ENCODE measurements at regions not wholly inside any gene's neighbourhood (a gene's known extent, or its start where the extent isn't known, plus 50 kb on each side); places are given as distances from the start of the nearest gene placed in this dataset.

- Histone ChIP-seq H3K4me3 (ENCODE audit: control insufficient read depth in 2 of 3, extremely low read depth in 1 of 3, insufficient read depth in 2 of 3, low read depth in 1 of 3, low read length in 3 of 3) (no peak overlapping the region), H2AFZ (ENCODE audit: control insufficient read depth, low read length) (no peak overlapping the region), H3K9ac (ENCODE audit: control insufficient read depth, extremely low read depth, insufficient read depth, low read length) (no peak overlapping the region), H3K36me3 (ENCODE audit: control insufficient read depth in 2 of 2, extremely low read depth in 1 of 2, insufficient read depth in 2 of 2, low read length in 2 of 2) (no peaks in the 10 kb centered on the region), H3K79me2 (ENCODE audit: control insufficient read depth, insufficient read depth, low read length) (no peaks in the 10 kb centered on the region), H3K9me3 (ENCODE audit: control insufficient read depth, low read depth, low read length) (no peaks in the 10 kb centered on the region), H3K9me1 (ENCODE audit: control insufficient read depth, extremely low read depth, insufficient read depth, low read length) (no peaks in the 10 kb centered on the region), H3K27ac (ENCODE audit: control insufficient read depth, insufficient read depth, low read length) (no peak overlapping the region), H3K4me2 (ENCODE audit: control insufficient read depth, extremely low read depth, insufficient read depth, low read depth, low read length) (no peak overlapping the region), H4K20me1 (ENCODE audit: control insufficient read depth, extremely low read depth, insufficient read depth, low read length) (no peaks in the 10 kb centered on the region), H3K4me1 (ENCODE audit: control insufficient read depth, extremely low read depth, insufficient read depth, low read length) (no peaks in the 10 kb centered on the region), H3K27me3 (ENCODE audit: control insufficient read depth, extremely low read depth, insufficient read depth, low read length) (no peaks in the 10 kb centered on the region)
- FAIRE-seq (no peak), DNase-seq (ENCODE audit: low read depth, low spot score) (no peak)
- dilution Hi-C loops (cut with MboI; ENCODE audit: extremely low pct_ligation_motif_present, low sequenced_read_pairs) = no loop called here
- no peak for TF ChIP-seq EZH2 (IDR thresholded peaks at IDR 0.05; ENCODE audit: low read length)
- TF ChIP-seq, protein P1, sequence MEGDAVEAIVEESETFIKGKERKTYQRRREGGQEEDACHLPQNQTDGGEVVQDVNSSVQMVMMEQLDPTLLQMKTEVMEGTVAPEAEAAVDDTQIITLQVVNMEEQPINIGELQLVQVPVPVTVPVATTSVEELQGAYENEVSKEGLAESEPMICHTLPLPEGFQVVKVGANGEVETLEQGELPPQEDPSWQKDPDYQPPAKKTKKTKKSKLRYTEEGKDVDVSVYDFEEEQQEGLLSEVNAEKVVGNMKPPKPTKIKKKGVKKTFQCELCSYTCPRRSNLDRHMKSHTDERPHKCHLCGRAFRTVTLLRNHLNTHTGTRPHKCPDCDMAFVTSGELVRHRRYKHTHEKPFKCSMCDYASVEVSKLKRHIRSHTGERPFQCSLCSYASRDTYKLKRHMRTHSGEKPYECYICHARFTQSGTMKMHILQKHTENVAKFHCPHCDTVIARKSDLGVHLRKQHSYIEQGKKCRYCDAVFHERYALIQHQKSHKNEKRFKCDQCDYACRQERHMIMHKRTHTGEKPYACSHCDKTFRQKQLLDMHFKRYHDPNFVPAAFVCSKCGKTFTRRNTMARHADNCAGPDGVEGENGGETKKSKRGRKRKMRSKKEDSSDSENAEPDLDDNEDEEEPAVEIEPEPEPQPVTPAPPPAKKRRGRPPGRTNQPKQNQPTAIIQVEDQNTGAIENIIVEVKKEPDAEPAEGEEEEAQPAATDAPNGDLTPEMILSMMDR (optimal IDR thresholded peaks at IDR 0.05 in 1 of 3, IDR thresholded peaks at IDR 0.05 in 1 of 3, conservative IDR thresholded peaks at IDR 0.05 in 1 of 3; ENCODE audit: extremely low read depth in 1 of 3, insufficient read depth in 2 of 3, low read length in 3 of 3) = peak in 2 of 3 experiments; percentile 34 to 39
Measured at GRCh38 chr18:43620936-43621335, 343.6 kb upstream of the SYT4 start.

- DNase-seq (ENCODE audit: low read depth, low spot score) = no peak
- dilution Hi-C loops (cut with MboI; ENCODE audit: extremely low pct_ligation_motif_present, low sequenced_read_pairs) = no loop called here
- no peak for TF ChIP-seq EZH2 (IDR thresholded peaks at IDR 0.05; ENCODE audit: low read length)
- TF ChIP-seq, protein P1 (optimal IDR thresholded peaks at IDR 0.05 in 1 of 3, IDR thresholded peaks at IDR 0.05 in 1 of 3, conservative IDR thresholded peaks at IDR 0.05 in 1 of 3; ENCODE audit: extremely low read depth in 1 of 3, insufficient read depth in 2 of 3, low read length in 3 of 3) = no peak
- Histone ChIP-seq H3K4me3 (ENCODE audit: control insufficient read depth in 2 of 3, extremely low read depth in 1 of 3, insufficient read depth in 2 of 3, low read depth in 1 of 3, low read length in 3 of 3) (no peak overlapping the region), H3K36me3 (ENCODE audit: control insufficient read depth in 2 of 2, extremely low read depth in 1 of 2, insufficient read depth in 2 of 2, low read length in 2 of 2) (no peaks in the 10 kb centered on the region), H3K9me3 (ENCODE audit: control insufficient read depth, low read depth, low read length) (no peaks in the 10 kb centered on the region), H3K4me1 (ENCODE audit: control insufficient read depth, extremely low read depth, insufficient read depth, low read length) (no peaks in the 10 kb centered on the region), H3K9me1 (ENCODE audit: control insufficient read depth, extremely low read depth, insufficient read depth, low read length) (no peaks in the 10 kb centered on the region), H3K79me2 (ENCODE audit: control insufficient read depth, insufficient read depth, low read length) (no peaks in the 10 kb centered on the region), H3K27me3 (ENCODE audit: control insufficient read depth, extremely low read depth, insufficient read depth, low read length) (no peaks in the 10 kb centered on the region), H3K4me2 (ENCODE audit: control insufficient read depth, extremely low read depth, insufficient read depth, low read depth, low read length) (no peak overlapping the region), H4K20me1 (ENCODE audit: control insufficient read depth, extremely low read depth, insufficient read depth, low read length) (no peaks in the 10 kb centered on the region), H3K27ac (ENCODE audit: control insufficient read depth, insufficient read depth, low read length) (no peak overlapping the region), H3K9ac (ENCODE audit: control insufficient read depth, extremely low read depth, insufficient read depth, low read length) (no peak overlapping the region), H2AFZ (ENCODE audit: control insufficient read depth, low read length) (no peak overlapping the region)
- FAIRE-seq = no peak
Measured at GRCh38 chr18:43622024-43622423, 344.7 kb upstream of the SYT4 start.

Data from keratinocyte (primary cell).